H1 (cell line): ENCODE measurements at regions not wholly inside any gene's neighbourhood (a gene's known extent, or its start where the extent isn't known, plus 50 kb on each side); places are given as distances from the start of the nearest gene placed in this dataset.

Experiments
- CTCF ChIA-PET: fragments of 300-600 bp; sonication (Branson Sonifier 250); formaldehyde crosslinking; loops from one replicate; lab custom pipeline; 2021; ENCODE audit not compliant: partially characterized antibody; lab: Charles Lee
- POLR2A ChIA-PET: fragments of 300-600 bp; sonication (Branson Sonifier 250); formaldehyde crosslinking; loops from one replicate; lab custom pipeline; 2021; ENCODE audit warnings: inconsistent platforms; ENCODE audit not compliant: partially characterized antibody; lab: Charles Lee
- DNase-seq, 2 experiments: peaks; one replicate each; pipeline versions ENCODE4 v3.0.0 to v3.0.0-alpha.2; 2010 to 2022; ENCODE audit warnings: low spot score in 2 of 2, low read depth in 1 of 2, mixed read lengths in 1 of 2
- FAIRE-seq: peaks from 2 replicates; lab custom pipeline; 2011; peaks lifted over from hg19 to GRCh38; lab: Jason Lieb, UNC
- H2AFZ ChIP-seq: 2 replicates; pipeline ENCODE4 v1.8.1; 2012; ENCODE audit warnings: low read length, inconsistent platforms
- H2AK5ac ChIP-seq: 2 replicates; pipeline ENCODE4 v1.6.1; 2013; ENCODE audit warnings: low read depth, low read length
- H2BK120ac ChIP-seq: replicated peaks from 2 replicates; pipeline ENCODE3; 2013; ENCODE audit warnings: low read depth, low read length, inconsistent platforms
- H2BK12ac ChIP-seq: 2 replicates; pipeline ENCODE4 v1.6.1; 2013; ENCODE audit warnings: low read depth, low read length
- H2BK15ac ChIP-seq: 2 replicates; pipeline ENCODE4 v1.6.1; 2013; ENCODE audit warnings: low read length
- H2BK20ac ChIP-seq: 2 replicates; pipeline ENCODE4 v1.6.1; 2013; ENCODE audit warnings: low read length
- H2BK5ac ChIP-seq: 2 replicates; pipeline ENCODE4 v1.6.1; 2013; ENCODE audit warnings: low read depth, low read length
- H3K14ac ChIP-seq: 2 replicates; pipeline ENCODE4 v1.6.1; 2013; ENCODE audit warnings: inconsistent platforms; ENCODE audit not compliant: insufficient read length
- H3K18ac ChIP-seq: 2 replicates; pipeline ENCODE4 v1.6.1; 2013; ENCODE audit warnings: low read length; ENCODE audit errors: extremely low read depth
- H3K23ac ChIP-seq: 2 replicates; pipeline ENCODE4 v1.6.1; 2013; ENCODE audit warnings: inconsistent platforms; ENCODE audit not compliant: insufficient read length
- H3K23me2 ChIP-seq: 2 replicates; pipeline ENCODE4 v1.6.1; 2013; ENCODE audit warnings: low read depth, low read length
- H3K27ac ChIP-seq: 2 replicates; pipeline ENCODE4 v1.6.1; 2011; ENCODE audit warnings: low read depth, low read length, inconsistent platforms
- H3K27me3 ChIP-seq, 4 experiments: replicated peaks in 1 of 4; 1 replicate in 1 of 4; 2 replicates in 3 of 4; pipeline versions ENCODE4 v1.6.1 to v1.8.1; 2011 to 2013; ENCODE audit warnings: low read length in 3 of 4, mild to moderate bottlenecking in 3 of 4, inconsistent platforms in 2 of 4, mixed read lengths in 2 of 4, moderate library complexity in 1 of 4; ENCODE audit not compliant: control insufficient read depth in 3 of 4, insufficient read depth in 3 of 4; ENCODE audit errors: extremely low read depth in 1 of 4
- H3K36me3 ChIP-seq, 4 experiments: 2 replicates each; pipeline versions ENCODE4 v1.6.1 to v1.8.1; 2011 to 2013; ENCODE audit warnings: mild to moderate bottlenecking in 4 of 4, low read length in 3 of 4, moderate library complexity in 2 of 4, control low read depth in 1 of 4, inconsistent platforms in 1 of 4; ENCODE audit not compliant: insufficient read depth in 4 of 4, control insufficient read depth in 2 of 4
- H3K4ac ChIP-seq: replicated peaks from 2 replicates; pipeline ENCODE3; 2013; ENCODE audit warnings: low read length, low read depth, mixed read lengths, inconsistent platforms; ENCODE audit not compliant: insufficient read length
- H3K4me1 ChIP-seq, 4 experiments: replicated peaks in 1 of 4; 1 replicate in 1 of 4; 2 replicates in 3 of 4; pipeline versions ENCODE4 v1.6.1 to v1.8.1; 2011 to 2013; ENCODE audit warnings: low read length in 3 of 4, inconsistent platforms in 2 of 4, mixed read lengths in 1 of 4; ENCODE audit not compliant: insufficient read depth in 4 of 4, control insufficient read depth in 3 of 4
- H3K4me2 ChIP-seq, 2 experiments: 2 replicates each; pipeline versions ENCODE4 v1.6.1 to v1.8.1; 2011 to 2013; ENCODE audit warnings: low read depth in 2 of 2, low read length in 2 of 2, control low read depth in 1 of 2, inconsistent platforms in 1 of 2, mild to moderate bottlenecking in 1 of 2; ENCODE audit not compliant: insufficient read depth in 1 of 2
- H3K4me3 ChIP-seq, 4 experiments: fragments of 200-600, 300-600 bp in 1 of 4; sonication (generic), shearing (Covaris generic), sonication (Bioruptor Twin) in 1 of 4; 2 replicates each; pipeline versions ENCODE4 v1.5.1 to v1.8.1; 2011 to 2016; ENCODE audit warnings: low read length in 4 of 4, low read depth in 3 of 4, control low read depth in 2 of 4, inconsistent platforms in 2 of 4, mild to moderate bottlenecking in 2 of 4, mixed read lengths in 1 of 4, moderate library complexity in 1 of 4; ENCODE audit not compliant: insufficient read depth in 2 of 4; ENCODE audit errors: extremely low read depth in 1 of 4
- H3K56ac ChIP-seq: replicated peaks from 2 replicates; pipeline ENCODE3; 2013; ENCODE audit warnings: low read depth, mild to moderate bottlenecking, mixed read lengths, low read length, inconsistent platforms; ENCODE audit not compliant: insufficient read length
- H3K79me1 ChIP-seq: 2 replicates; pipeline ENCODE4 v1.6.1; 2013; ENCODE audit warnings: low read depth, low read length, control low read depth
- H3K79me2 ChIP-seq, 2 experiments: 2 replicates each; pipeline versions ENCODE4 v1.6.1 to v1.8.1; 2012 to 2013; ENCODE audit warnings: low read length in 2 of 2, mild to moderate bottlenecking in 2 of 2, inconsistent platforms in 1 of 2; ENCODE audit not compliant: insufficient read depth in 2 of 2, control insufficient read depth in 1 of 2
- H3K9ac ChIP-seq, 4 experiments: replicated peaks in 1 of 4; 1 replicate in 1 of 4; 2 replicates in 3 of 4; pipeline versions ENCODE4 v1.6.1 to v1.8.1; 2011 to 2013; ENCODE audit warnings: low read depth in 3 of 4, low read length in 3 of 4, control low read depth in 2 of 4, mild to moderate bottlenecking in 2 of 4, moderate library complexity in 2 of 4, inconsistent platforms in 1 of 4; ENCODE audit errors: extremely low read depth in 1 of 4
- H3K9me3 ChIP-seq, 2 experiments: 2 replicates each; pipeline versions ENCODE4 v1.6.1 to v1.8.1; 2012 to 2013; ENCODE audit warnings: mild to moderate bottlenecking in 2 of 2, moderate library complexity in 2 of 2, control low read depth in 1 of 2, inconsistent platforms in 1 of 2, low read depth in 1 of 2, low read length in 1 of 2, mixed read lengths in 1 of 2; ENCODE audit not compliant: insufficient read depth in 2 of 2
- H4K20me1 ChIP-seq, 2 experiments: replicated peaks in 1 of 2; 2 replicates each; pipeline versions ENCODE3 to v1.8.1; 2011 to 2013; ENCODE audit warnings: inconsistent platforms in 2 of 2, low read length in 2 of 2, mild to moderate bottlenecking in 1 of 2; ENCODE audit not compliant: insufficient read depth in 2 of 2, control insufficient read depth in 1 of 2
- H4K5ac ChIP-seq: 2 replicates; pipeline ENCODE4 v1.6.1; 2013; ENCODE audit warnings: low read length, low read depth, mixed read lengths, inconsistent platforms; ENCODE audit not compliant: insufficient read length
- H4K8ac ChIP-seq: 2 replicates; pipeline ENCODE4 v1.8.0; 2013; ENCODE audit warnings: mild to moderate bottlenecking, moderate library complexity, low read length, inconsistent platforms; ENCODE audit not compliant: insufficient read depth; ENCODE audit errors: extremely low read depth
- H4K91ac ChIP-seq: replicated peaks from 2 replicates; pipeline ENCODE3; 2013; ENCODE audit warnings: low read length, mixed read lengths, inconsistent platforms; ENCODE audit not compliant: insufficient read length
- BCL11A ChIP-seq, 2 experiments: IDR thresholded peaks; one replicate each; pipeline ENCODE4 v1.6.1; 2011; ENCODE audit warnings: low read depth in 2 of 2, low read length in 2 of 2, mild to moderate bottlenecking in 2 of 2
- CEBPB ChIP-seq: IDR thresholded peaks from 2 replicates; pipeline ENCODE4 v1.6.1; 2012; ENCODE audit warnings: low read depth, low read length
- CHD2 ChIP-seq: IDR thresholded peaks from 2 replicates; pipeline ENCODE4 v1.6.1; 2012; ENCODE audit warnings: low read length, improper control_type of control experiment
- EZH2 ChIP-seq: fragments of 200-600 bp; sonication (generic); IDR thresholded peaks from 2 replicates; pipeline ENCODE4 v1.7.1; 2012; ENCODE audit warnings: low read depth, mild to moderate bottlenecking, moderate library complexity, low read length, inconsistent platforms; ENCODE audit not compliant: severe bottlenecking
- FOSL1 ChIP-seq: IDR thresholded peaks from 2 replicates; pipeline ENCODE4 v1.6.1; 2011; ENCODE audit warnings: mild to moderate bottlenecking, low read depth, low read length, moderate library complexity; ENCODE audit not compliant: insufficient read depth
- MAFK ChIP-seq: IDR thresholded peaks from 2 replicates; pipeline ENCODE4 v1.6.1; 2012; ENCODE audit warnings: low read depth, mild to moderate bottlenecking, improper control_type of control experiment, low read length
- SIN3A ChIP-seq, 2 experiments: IDR thresholded peaks in 1 of 2; conservative IDR thresholded peaks in 1 of 2; 2 replicates each; pipeline ENCODE4 v1.6.1; 2011 to 2012; ENCODE audit warnings: low read length in 2 of 2, improper control_type of control experiment in 1 of 2, low read depth in 1 of 2, mild to moderate bottlenecking in 1 of 2
- SIRT6 ChIP-seq: IDR thresholded peaks from one replicate; pipeline ENCODE4 v1.7.1; 2012; ENCODE audit warnings: low read length, inconsistent platforms
- SP1 ChIP-seq: IDR thresholded peaks from 2 replicates; pipeline ENCODE4 v1.6.1; 2011; ENCODE audit warnings: low read depth, low read length
- TEAD4 ChIP-seq: IDR thresholded peaks from 2 replicates; pipeline ENCODE4 v1.6.1; 2012; ENCODE audit warnings: low read depth, low read length, inconsistent platforms, mixed read lengths
- YY1 ChIP-seq: IDR thresholded peaks from 2 replicates; pipeline ENCODE4 v1.6.1; 2011; ENCODE audit warnings: low read depth, mild to moderate bottlenecking, low read length
- WGBS, 2 experiments: shearing (Covaris generic) in 1 of 2; methylation state at CpG; one replicate each; pipeline versions ENCODE4 v1.1.6 to v1.1.7; 2013 to 2015; ENCODE audit warnings: low lambda C conversion rate in 2 of 2, mixed read lengths in 2 of 2, inconsistent platforms in 1 of 2, low coverage in 1 of 2, missing lambda C conversion rate in 1 of 2; ENCODE audit not compliant: insufficient replicate concordance in 2 of 2, insufficient coverage in 1 of 2, insufficient read length in 1 of 2; ENCODE audit errors: extremely low coverage in 1 of 2, missing lambda C conversion rate in 1 of 2; 5-methylcytosine and 5-hydroxymethylcytosine counted together
- TF ChIP-seq, protein P1 (sequence below): IDR thresholded peaks from 2 replicates; pipeline ENCODE4 v1.6.1; 2012; ENCODE audit warnings: inconsistent platforms

GRCh38 chr6:82629921-82630320, 266.3 kb downstream of the TPBG start:
- no peak overlapping the region for H2BK15ac ChIP-seq
- no peak overlapping the region for H2BK20ac ChIP-seq
- ChIA-PET POLR2A (no interaction called here), CTCF (interaction anchor here (0.6 to 1.8 kb wide), 2 partner anchors 379 to 437 kb away, joined by 3 to 4 read pairs; partner anchors contain the start of gene DOP1A)
- no peak overlapping the region for H2AFZ ChIP-seq
- no peak overlapping the region for H3K4ac ChIP-seq
- H2BK12ac ChIP-seq: no peak overlapping the region
- no peak overlapping the region for H3K27ac ChIP-seq
- no peaks in the 10 kb centered on the region for H3K36me3 ChIP-seq
- no peak for FAIRE-seq
- H4K91ac ChIP-seq: no peak overlapping the region
- 86% methylated on average over 3 of the region's 3 CpGs; no CpG with 5 or more reads in 1 of the 2 experiments for WGBS, 2 experiments
- no peak overlapping the region for H3K23ac ChIP-seq
- no peak overlapping the region for H3K4me3 ChIP-seq
- H3K9me3 ChIP-seq: no peaks in the 10 kb centered on the region
- H3K27me3 ChIP-seq: no peaks in the 10 kb centered on the region
- no peaks in the 10 kb centered on the region for H4K20me1 ChIP-seq
- H3K56ac ChIP-seq: no peak overlapping the region
- H3K79me1 ChIP-seq: no peaks in the 10 kb centered on the region
- H2AK5ac ChIP-seq: no peak overlapping the region
- DNase-seq: no peak
- no peak overlapping the region for H3K9ac ChIP-seq
- H3K23me2 ChIP-seq: no peaks in the 10 kb centered on the region
- no peak overlapping the region for H4K5ac ChIP-seq
- no peak overlapping the region for H4K8ac ChIP-seq
- H3K4me2 ChIP-seq: no peak overlapping the region
- H3K14ac ChIP-seq: no peak overlapping the region
- H2BK120ac ChIP-seq: no peak overlapping the region
- H3K18ac ChIP-seq: no peak overlapping the region
- no peaks in the 10 kb centered on the region for H3K4me1 ChIP-seq
- TF ChIP-seq BCL11A (IDR thresholded peaks at IDR 0.05; ENCODE audit: low read depth in 2 of 2, low read length in 2 of 2) (no peak), SP1 (no peak), MAFK (no peak), CHD2 (no peak), FOSL1 (no peak), CEBPB (no peak), SIN3A (conservative IDR thresholded peaks at IDR 0.05 in 1 of 2, IDR thresholded peaks at IDR 0.05 in 1 of 2; ENCODE audit: low read depth in 1 of 2, low read length in 2 of 2) (no peak), YY1 (no peak), SIRT6 (no peak), TEAD4 (no peak), EZH2 (no peak)
- TF ChIP-seq, protein P1, sequence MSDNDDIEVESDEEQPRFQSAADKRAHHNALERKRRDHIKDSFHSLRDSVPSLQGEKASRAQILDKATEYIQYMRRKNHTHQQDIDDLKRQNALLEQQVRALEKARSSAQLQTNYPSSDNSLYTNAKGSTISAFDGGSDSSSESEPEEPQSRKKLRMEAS: no peak
- H2BK5ac ChIP-seq: no peak overlapping the region
- no peaks in the 10 kb centered on the region for H3K79me2 ChIP-seq
